Tibial artery (tissue), 4 donors: ENCODE measurements at regions not wholly inside any gene's neighbourhood (a gene's known extent, or its start where the extent isn't known, plus 50 kb on each side); places are given as distances from the start of the nearest gene placed in this dataset.
"Not testable (repeated sequence)": the region's sequence is repeated elsewhere in the genome, so short reads cannot be mapped to it uniquely, and the experiment has no call there.

Experiments
- DNase-seq, 2 donors: peaks; one replicate each; pipeline ENCODE4 v3.0.0-alpha.2; 2019
- H3K27ac ChIP-seq, 2 donors: fragments of 200-600 bp; sonication (generic) in 1 of 2; 1 replicate in 1 of 2; 2 replicates in 1 of 2; pipeline ENCODE4 v1.5.1; 2018 to 2019; ENCODE audit warnings: mild to moderate bottlenecking in 1 of 2
- H3K27me3 ChIP-seq, 2 donors: fragments of 200-600 bp; sonication (generic) in 1 of 2; one replicate each; pipeline versions ENCODE4 v1.5.1 to v1.6.0; 2016 to 2019
- H3K36me3 ChIP-seq, 3 donors: fragments of 200-600 bp; sonication (generic) in 2 of 3; one replicate each; pipeline ENCODE4 v1.5.1; 2016 to 2019; ENCODE audit warnings: mild to moderate bottlenecking in 2 of 3
- H3K4me1 ChIP-seq, 4 donors: fragments of 200-600 bp; sonication (generic) in 2 of 4; 1 replicate in 3 of 4; 2 replicates in 1 of 4; pipeline ENCODE4 v1.5.1; 2016 to 2019
- H3K4me3 ChIP-seq, 2 donors: fragments of 200-600 bp; sonication (generic) in 1 of 2; 1 replicate in 1 of 2; 2 replicates in 1 of 2; pipeline ENCODE4 v1.5.1; 2018 to 2019; ENCODE audit warnings: mild to moderate bottlenecking in 2 of 2
- H3K9me3 ChIP-seq, 3 donors: fragments of 200-600 bp; sonication (generic) in 1 of 3; one replicate each; pipeline ENCODE4 v1.5.1; 2016 to 2019
- intact Hi-C: fragments of 100-400 bp; cut with DNase I; formaldehyde crosslinking; loops from one replicate; pipeline ENCODE4 v1.15.0; 2023; ENCODE audit warnings: low total_unique reads

GRCh38 chr2:89296820-89297398, 605.4 kb downstream of the RPIA start:
- H3K27me3 ChIP-seq, H3K4me3 ChIP-seq, intact Hi-C loops, H3K27ac ChIP-seq, H3K36me3 ChIP-seq, H3K9me3 ChIP-seq, H3K4me1 ChIP-seq, DNase-seq: not testable (repeated sequence)

- DNase-seq, H3K36me3 ChIP-seq, H3K27me3 ChIP-seq, intact Hi-C loops, H3K4me1 ChIP-seq, H3K4me3 ChIP-seq, H3K9me3 ChIP-seq, H3K27ac ChIP-seq: not testable (repeated sequence)
Measured at GRCh38 chr2:89299196-89299595, 607.7 kb downstream of the RPIA start.

GRCh38 chr2:89305623-89306022, 614.1 kb downstream of the RPIA start:
- intact Hi-C loops, H3K4me3 ChIP-seq, DNase-seq, H3K36me3 ChIP-seq, H3K27ac ChIP-seq, H3K4me1 ChIP-seq, H3K9me3 ChIP-seq, H3K27me3 ChIP-seq: not testable (repeated sequence)

- H3K36me3 ChIP-seq, intact Hi-C loops, H3K4me1 ChIP-seq, DNase-seq, H3K27ac ChIP-seq, H3K9me3 ChIP-seq, H3K4me3 ChIP-seq, H3K27me3 ChIP-seq: not testable (repeated sequence)
Measured at GRCh38 chr2:89306869-89307637, 615.6 kb downstream of the RPIA start.

GRCh38 chr2:89318990-89319389, 627.5 kb downstream of the RPIA start:
- intact Hi-C loops, DNase-seq, H3K36me3 ChIP-seq, H3K4me3 ChIP-seq, H3K27me3 ChIP-seq, H3K27ac ChIP-seq, H3K9me3 ChIP-seq, H3K4me1 ChIP-seq: not testable (repeated sequence)

GRCh38 chr2:89325894-89326293, 634.4 kb downstream of the RPIA start:
- H3K4me3 ChIP-seq, H3K27ac ChIP-seq, H3K4me1 ChIP-seq, H3K36me3 ChIP-seq, intact Hi-C loops, DNase-seq, H3K27me3 ChIP-seq, H3K9me3 ChIP-seq: not testable (repeated sequence)

GRCh38 chr2:89326455-89326854, 635.0 kb downstream of the RPIA start:
- H3K4me3 ChIP-seq, H3K27ac ChIP-seq, H3K9me3 ChIP-seq, H3K4me1 ChIP-seq, DNase-seq, H3K36me3 ChIP-seq, intact Hi-C loops, H3K27me3 ChIP-seq: not testable (repeated sequence)

- H3K36me3 ChIP-seq, H3K4me1 ChIP-seq, H3K27me3 ChIP-seq, H3K4me3 ChIP-seq, DNase-seq, H3K27ac ChIP-seq, intact Hi-C loops, H3K9me3 ChIP-seq: not testable (repeated sequence)
Measured at GRCh38 chr2:89328790-89329189, 637.3 kb downstream of the RPIA start.
